ENCODE measurements at regions not wholly inside any gene's neighbourhood (a gene's known extent, or its start where the extent isn't known, plus 50 kb on each side); places are given as distances from the start of the nearest gene placed in this dataset.

DNA sequence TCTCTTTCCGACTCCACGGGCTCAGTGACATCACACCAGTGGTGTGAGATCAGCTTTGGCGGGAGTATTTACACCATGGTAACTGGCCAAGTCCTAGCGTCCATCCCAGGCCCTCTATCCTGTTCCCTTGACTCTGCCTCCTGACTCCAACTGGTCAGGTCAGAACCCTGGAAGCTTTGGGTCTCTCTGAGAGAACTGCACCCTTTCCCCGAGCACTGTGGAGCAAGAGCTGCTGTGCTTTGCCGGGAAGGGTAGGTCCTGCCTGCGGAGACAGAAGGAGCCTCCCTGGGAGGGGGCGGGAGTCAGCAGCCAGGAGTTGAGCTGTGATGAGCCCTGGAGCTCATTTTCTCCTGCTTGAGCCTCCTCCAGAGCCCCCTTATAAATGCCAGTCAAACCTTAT lies 212.1 kb upstream of the TNRC6C start:
- no peak for DNase-seq (ENCODE audit: low read depth)

DNA sequence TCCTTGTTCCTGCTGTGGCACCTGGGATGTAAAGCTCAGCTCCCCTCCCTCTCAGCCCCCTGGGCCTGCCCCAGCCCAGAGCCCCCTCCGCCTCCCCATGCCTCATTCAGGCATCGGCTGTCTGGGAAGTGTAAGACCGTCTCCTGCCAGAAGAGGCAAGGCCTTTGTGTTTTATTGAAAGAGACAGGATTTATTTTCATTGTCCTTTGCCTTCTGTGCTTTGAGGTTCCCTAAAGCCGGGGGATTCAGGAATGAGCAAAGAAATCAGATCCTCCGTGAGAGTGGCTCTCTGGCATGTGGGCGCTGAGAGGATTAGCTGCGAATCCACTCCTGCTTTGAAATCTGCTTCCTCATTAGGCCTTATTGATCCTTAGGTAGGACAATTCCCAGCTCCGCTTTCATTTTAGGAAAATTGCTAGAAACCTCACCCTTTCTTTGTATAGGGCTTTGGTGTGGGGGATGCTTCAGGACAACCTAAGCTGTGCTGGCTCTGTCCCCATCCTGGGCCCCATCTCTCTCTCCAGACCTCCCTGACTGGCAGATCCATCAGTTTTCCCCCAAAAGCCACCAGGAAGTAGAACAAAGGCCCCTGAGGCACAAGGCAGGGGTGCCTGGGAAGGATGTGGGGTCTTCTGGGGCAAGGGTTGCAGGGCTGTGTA lies 211.5 kb upstream of the TNRC6C start:
- no peak for DNase-seq (ENCODE audit: low read depth)

GRCh38 chr17:77748436-77748835 lies 210.1 kb upstream of the TNRC6C start:
- no peak for DNase-seq (ENCODE audit: low read depth)

GRCh38 chr17:77749321-77749751 lies 209.2 kb upstream of the TNRC6C start:
- DNase-seq (ENCODE audit: low read depth) = no peak

GRCh38 chr17:77749989-77750388 lies 208.5 kb upstream of the TNRC6C start:
- no peak for DNase-seq (ENCODE audit: low read depth)

GRCh38 chr17:77750427-77751043 lies 208.0 kb upstream of the TNRC6C start:
- no peak for DNase-seq (ENCODE audit: low read depth)

DNA sequence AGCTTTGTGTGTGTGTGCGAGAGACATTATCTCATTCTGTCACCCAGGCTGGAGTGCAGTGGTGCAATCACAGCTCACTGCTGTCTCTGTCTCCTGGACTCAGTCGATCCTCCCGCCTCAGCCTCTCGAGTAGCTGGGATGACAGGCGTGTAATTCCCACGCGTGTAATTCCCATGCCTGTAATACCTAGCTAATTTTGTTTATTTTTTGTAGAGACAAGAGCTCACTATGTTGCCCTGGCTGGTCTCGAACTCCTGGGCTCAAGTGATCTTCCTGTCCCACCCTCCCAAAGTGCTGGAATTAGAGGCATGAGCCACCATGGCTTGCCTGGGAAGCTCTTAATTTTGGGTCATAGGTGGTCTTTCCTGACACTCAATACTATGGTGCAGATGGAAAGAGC lies 205.3 kb upstream of the TNRC6C start:
- DNase-seq (ENCODE audit: low read depth) = no peak

- no peak for DNase-seq (ENCODE audit: low read depth)
Observed at GRCh38 chr17:77753691-77754245, 204.7 kb upstream of the TNRC6C start.

DNA sequence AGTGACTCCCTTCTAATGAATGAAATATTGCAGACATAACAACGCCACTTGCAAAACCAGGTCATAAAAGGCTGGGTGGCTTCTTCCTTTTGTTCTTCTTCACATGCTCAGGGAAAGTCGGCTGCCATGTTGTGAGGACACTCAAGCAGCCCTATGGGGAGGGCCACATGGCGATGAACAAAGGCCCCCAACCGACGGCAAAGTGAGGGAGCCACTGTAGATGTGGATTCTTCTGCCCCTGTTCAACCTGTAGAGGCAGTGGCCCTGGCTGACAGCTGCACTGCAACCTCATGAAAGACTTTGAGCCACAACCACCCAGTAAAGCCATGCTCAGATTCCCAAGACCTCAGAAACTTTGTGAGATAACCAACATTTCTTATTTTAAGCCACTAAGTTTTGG lies 203.5 kb upstream of the TNRC6C start:
- DNase-seq (ENCODE audit: low read depth) = no peak

GRCh38 chr17:77755410-77755963 lies 203.0 kb upstream of the TNRC6C start:
- no peak for DNase-seq (ENCODE audit: low read depth)

- DNase-seq (ENCODE audit: low read depth) = no peak
Observed at GRCh38 chr17:77756028-77756427, 202.5 kb upstream of the TNRC6C start.

DNA sequence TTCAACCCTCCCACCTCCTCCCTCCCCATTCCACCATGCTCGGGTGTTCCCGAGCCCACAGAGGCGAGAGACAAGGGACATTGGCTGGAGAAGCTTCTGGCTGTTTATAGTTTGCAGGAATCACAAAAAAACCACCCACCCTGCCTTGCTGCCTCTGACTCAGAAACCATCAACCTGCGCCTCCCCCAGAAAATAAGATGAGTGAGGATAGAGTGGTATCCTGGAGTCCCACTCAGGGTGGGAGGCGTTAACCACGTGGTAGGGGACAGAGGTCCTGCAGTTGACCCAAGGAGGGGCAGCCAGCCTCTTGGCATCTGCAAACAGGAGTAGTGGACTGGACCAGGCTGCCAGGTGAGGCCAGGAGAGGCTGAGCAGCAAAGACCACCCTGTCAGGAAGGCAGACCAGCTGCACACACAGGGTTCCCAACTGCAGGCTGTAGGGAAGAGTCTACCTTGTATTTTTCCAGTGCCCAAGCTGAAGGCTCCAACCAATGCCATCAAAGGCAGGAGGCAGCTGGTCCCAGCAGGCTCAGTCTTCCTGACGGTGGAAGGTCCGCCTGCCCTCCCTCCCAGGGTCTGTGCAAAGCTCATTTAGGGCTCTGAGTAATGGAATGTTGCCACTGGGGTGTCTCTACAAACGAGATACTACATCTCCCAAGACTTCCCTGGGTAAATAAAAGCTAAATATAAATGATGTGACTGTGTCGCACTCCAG lies 201.5 kb upstream of the TNRC6C start:
- no peak for DNase-seq (ENCODE audit: low read depth)

- no peak for DNase-seq (ENCODE audit: low read depth)
Observed at GRCh38 chr17:77757561-77757898, 201.0 kb upstream of the TNRC6C start.

- no peak for DNase-seq (ENCODE audit: low read depth)
Observed at GRCh38 chr17:77763023-77763422, 195.5 kb upstream of the TNRC6C start.

DNA sequence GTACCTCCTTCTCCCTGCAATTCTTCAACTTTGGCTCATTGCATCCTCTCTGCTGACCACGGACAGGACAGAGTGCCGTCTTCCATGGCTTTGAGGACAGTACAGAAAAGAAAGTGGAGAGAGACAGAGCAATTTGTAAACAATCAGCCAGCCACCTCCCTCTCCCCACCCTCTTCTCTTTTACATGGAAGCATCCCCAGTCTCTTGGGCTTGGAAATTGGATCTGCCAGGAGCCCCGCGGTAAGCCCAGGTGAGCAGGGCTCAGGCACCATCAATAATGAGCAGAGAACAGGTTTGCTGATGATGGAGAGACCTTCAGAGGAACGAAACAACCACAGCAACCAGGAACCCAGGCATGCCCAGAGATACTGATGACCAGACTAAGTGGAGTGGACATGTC lies 194.9 kb upstream of the TNRC6C start:
- no peak for DNase-seq (ENCODE audit: low read depth)

GRCh38 chr17:77765292-77765691 lies 193.2 kb upstream of the TNRC6C start:
- no peak for DNase-seq (ENCODE audit: low read depth)

DNA sequence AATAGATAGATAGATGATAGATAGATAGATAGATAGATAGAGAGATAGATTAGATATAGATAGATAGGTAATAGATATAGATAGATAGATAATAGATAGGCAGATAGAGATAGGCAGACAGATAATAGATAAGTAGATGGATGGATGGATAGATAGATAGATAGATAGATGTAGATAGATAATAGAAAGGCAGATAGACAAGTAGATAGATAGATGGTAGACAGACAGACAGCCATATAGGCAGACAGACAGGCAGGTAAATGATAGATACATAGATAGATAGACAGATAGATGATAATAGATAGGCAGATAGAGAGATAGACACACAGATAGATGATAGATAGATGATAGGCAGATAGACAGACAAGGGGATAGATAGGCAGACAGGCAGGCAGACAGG lies 191.4 kb upstream of the TNRC6C start:
- no peak for DNase-seq (ENCODE audit: low read depth)

DNA sequence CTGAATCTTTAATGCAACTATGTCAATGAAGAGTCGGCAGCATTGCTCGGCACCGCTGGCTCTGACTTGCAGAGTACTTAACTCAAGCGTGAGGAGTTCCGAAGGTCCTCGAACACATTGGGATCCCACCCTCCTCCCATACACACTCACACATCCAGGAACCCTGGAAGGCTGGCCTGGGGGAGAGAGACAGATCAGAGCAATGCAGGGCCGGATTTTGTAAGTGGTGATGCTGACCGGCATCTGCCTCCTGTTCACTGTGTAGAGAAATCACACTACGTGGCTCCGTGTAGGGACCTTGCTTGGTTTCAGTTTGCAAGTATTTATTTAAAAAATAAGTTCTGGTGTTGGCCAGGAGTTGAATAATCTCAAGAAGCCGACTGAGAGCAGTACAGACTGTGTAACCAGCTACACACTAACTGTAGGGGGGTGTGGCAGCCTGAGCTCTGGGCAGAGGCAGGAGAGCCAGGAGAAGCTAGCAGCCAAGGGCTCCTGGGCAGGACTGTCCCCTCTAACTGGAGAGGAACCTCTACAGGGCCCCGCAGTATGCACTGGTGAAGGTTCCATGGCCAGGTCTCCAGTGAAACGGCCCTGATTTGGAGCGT lies 190.2 kb upstream of the TNRC6C start:
- DNase-seq (ENCODE audit: low read depth) = no peak

- no peak for DNase-seq (ENCODE audit: low read depth)
Observed at GRCh38 chr17:77769215-77769614, 189.3 kb upstream of the TNRC6C start.

DNA sequence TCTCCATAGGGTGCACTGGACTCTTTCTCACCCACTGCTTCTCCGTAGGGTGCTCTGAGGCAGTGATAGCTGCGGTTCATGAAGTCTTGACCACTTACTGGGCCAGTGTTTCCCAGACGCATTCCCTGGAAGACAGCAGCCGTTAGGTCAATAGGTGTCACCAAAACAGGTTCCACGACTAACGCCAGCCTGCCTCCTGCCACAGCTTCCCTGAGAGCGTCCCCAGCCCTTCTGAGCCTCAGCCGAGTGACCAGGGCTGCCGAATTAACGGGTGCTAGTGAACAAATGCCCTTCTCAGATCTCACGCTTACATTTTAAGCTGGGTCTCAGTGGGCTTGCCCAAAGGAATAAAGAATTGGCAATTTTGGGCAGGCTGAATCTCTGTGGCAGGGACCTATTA lies 188.7 kb upstream of the TNRC6C start:
- DNase-seq (ENCODE audit: low read depth) = no peak

- no peak for DNase-seq (ENCODE audit: low read depth)
Observed at GRCh38 chr17:77770331-77771105, 188.0 kb upstream of the TNRC6C start.

DNA sequence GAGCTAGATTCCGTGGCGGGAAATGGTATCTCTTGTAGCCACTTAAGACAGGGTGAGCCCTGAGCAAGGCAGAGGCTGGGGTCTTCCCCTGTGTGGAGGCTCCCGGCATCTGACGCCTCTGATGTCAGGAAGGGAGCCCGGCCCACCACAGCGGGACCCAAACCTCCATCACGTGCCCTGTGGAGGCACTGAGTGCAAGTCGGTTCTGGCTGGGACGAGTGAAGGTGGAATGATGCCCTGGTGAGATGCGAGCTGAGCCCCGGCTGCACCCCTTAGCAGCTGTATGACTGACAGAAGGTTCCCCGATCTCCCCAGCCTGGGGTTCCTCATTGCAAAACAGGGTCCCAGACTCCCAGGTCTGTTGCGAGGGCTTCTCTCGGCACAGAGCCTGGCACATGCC lies 187.4 kb upstream of the TNRC6C start:
- DNase-seq (ENCODE audit: low read depth) = no peak
